A204.1 (cell line): ENCODE measurements at regions not wholly inside any gene's neighbourhood (a gene's known extent, or its start where the extent isn't known, plus 50 kb on each side); places are given as distances from the start of the nearest gene placed in this dataset.

Source experiments
- FAIRE-seq: peaks from 2 replicates; lab custom pipeline; 2012; peaks lifted over from hg19 to GRCh38; lab: Jason Lieb, UNC

- FAIRE-seq: no peak
These were observed 246.1 kb downstream of the KLF6 start for GRCh38 chr10:3538656-3539531.

GRCh38 chr10:3538291-3538655 is 246.7 kb downstream of the KLF6 start:
- FAIRE-seq: no peak

- FAIRE-seq: no peak
These were observed 247.5 kb downstream of the KLF6 start for GRCh38 chr10:3537518-3537917.

- FAIRE-seq: no peak
These were observed 250.0 kb downstream of the KLF6 start for GRCh38 chr10:3535001-3535400.

- FAIRE-seq: no peak
These were observed 250.6 kb downstream of the KLF6 start for GRCh38 chr10:3534433-3534832.

GRCh38 chr10:3533296-3533695 is 251.7 kb downstream of the KLF6 start:
- no peak for FAIRE-seq

- FAIRE-seq: no peak
These were observed 252.4 kb downstream of the KLF6 start for GRCh38 chr10:3532644-3533043.

GRCh38 chr10:3531670-3532069 is 253.3 kb downstream of the KLF6 start:
- FAIRE-seq: no peak

- FAIRE-seq: no peak
These were observed 254.0 kb downstream of the KLF6 start for GRCh38 chr10:3530783-3531645.

- FAIRE-seq: no peak
These were observed 254.7 kb downstream of the KLF6 start for GRCh38 chr10:3530346-3530745.

GRCh38 chr10:3529691-3530090 is 255.3 kb downstream of the KLF6 start:
- no peak for FAIRE-seq

GRCh38 chr10:3528823-3529403 is 256.1 kb downstream of the KLF6 start:
- FAIRE-seq: no peak

GRCh38 chr10:3528271-3528670 is 256.7 kb downstream of the KLF6 start:
- no peak for FAIRE-seq

- FAIRE-seq: no peak
These were observed 257.1 kb downstream of the KLF6 start for GRCh38 chr10:3527869-3528268.

GRCh38 chr10:3526727-3527501 is 258.1 kb downstream of the KLF6 start:
- no peak for FAIRE-seq

- no peak for FAIRE-seq
These were observed 259.1 kb downstream of the KLF6 start for GRCh38 chr10:3525832-3526449.

- FAIRE-seq: no peak
These were observed 260.7 kb downstream of the KLF6 start for GRCh38 chr10:3524086-3524960.

- FAIRE-seq: no peak
These were observed 261.5 kb downstream of the KLF6 start for GRCh38 chr10:3523309-3524050.

- FAIRE-seq: no peak
These were observed 268.1 kb downstream of the KLF6 start for GRCh38 chr10:3516923-3517255.

- FAIRE-seq: no peak
These were observed 268.6 kb downstream of the KLF6 start for GRCh38 chr10:3516234-3516922.
